Loucy (cell line): ENCODE measurements at regions not wholly inside any gene's neighbourhood (a gene's known extent, or its start where the extent isn't known, plus 50 kb on each side); places are given as distances from the start of the nearest gene placed in this dataset.

Experiments used
- H2AFZ ChIP-seq: fragments of 200-600 bp; sonication (generic); 2 replicates; pipeline ENCODE4 v1.6.0; 2016; ENCODE audit warnings: antibody characterized with exemption, mild to moderate bottlenecking, low read length, moderate library complexity
- H3F3A ChIP-seq: fragments of 200-600 bp; 2 replicates; pipeline ENCODE4 v1.6.0; 2016; ENCODE audit warnings: antibody characterized with exemption, low read depth, mild to moderate bottlenecking
- H3K27me3 ChIP-seq: fragments of 200-600 bp; sonication (generic); 2 replicates; pipeline ENCODE4 v1.6.1; 2014; ENCODE audit warnings: low read length, mild to moderate bottlenecking; ENCODE audit not compliant: insufficient read depth, poor library complexity, severe bottlenecking
- H3K36me3 ChIP-seq: fragments of 200-600 bp; sonication (generic); 2 replicates; pipeline ENCODE4 v1.6.1; 2016; ENCODE audit warnings: low read length; ENCODE audit not compliant: insufficient read depth
- H3K4me1 ChIP-seq: fragments of 200-600 bp; sonication (generic); 2 replicates; pipeline ENCODE4 v1.5.1; 2014; ENCODE audit warnings: low read length, mild to moderate bottlenecking; ENCODE audit not compliant: insufficient read depth, poor library complexity, severe bottlenecking
- H3K4me2 ChIP-seq: fragments of 200-600 bp; sonication (generic); 2 replicates; pipeline ENCODE4 v1.6.0; 2014; ENCODE audit warnings: antibody characterized with exemption, low read length, low read depth, mild to moderate bottlenecking; ENCODE audit not compliant: poor library complexity, severe bottlenecking
- H3K4me3 ChIP-seq: fragments of 200-600 bp; sonication (generic); 2 replicates; pipeline ENCODE4 v1.5.1; 2014; ENCODE audit warnings: low read length, mild to moderate bottlenecking, mixed read lengths; ENCODE audit not compliant: poor library complexity, severe bottlenecking
- H3K79me2 ChIP-seq: fragments of 200-600 bp; sonication (generic); 2 replicates; pipeline ENCODE4 v1.6.1; 2014; ENCODE audit warnings: low read length; ENCODE audit not compliant: insufficient read depth
- H3K9ac ChIP-seq: fragments of 200-600 bp; sonication (generic); 2 replicates; pipeline ENCODE4 v1.6.0; 2014; ENCODE audit warnings: mild to moderate bottlenecking, low read depth, low read length, moderate library complexity; ENCODE audit not compliant: poor library complexity, severe bottlenecking
- H3K9me2 ChIP-seq: fragments of 200-600 bp; sonication (generic); replicated peaks from 2 replicates; pipeline ENCODE4 v1.6.1; 2016; ENCODE audit warnings: low read depth, low read length, mixed read lengths
- H3K9me3 ChIP-seq: fragments of 200-600 bp; sonication (generic); 2 replicates; pipeline ENCODE4 v1.6.1; 2014; ENCODE audit warnings: mild to moderate bottlenecking, antibody characterized with exemption, low read length, low read depth; ENCODE audit not compliant: insufficient read depth
- H4K20me1 ChIP-seq: fragments of 200-600 bp; sonication (generic); 2 replicates; pipeline ENCODE4 v1.6.0; 2014; ENCODE audit warnings: antibody characterized with exemption, low read length, mild to moderate bottlenecking; ENCODE audit not compliant: insufficient read depth, poor library complexity, severe bottlenecking
- CTCF ChIP-seq: fragments of 200-600 bp; sonication (generic); conservative IDR thresholded peaks from 2 replicates; pipeline ENCODE4 v1.5.1; 2014; ENCODE audit warnings: mild to moderate bottlenecking, antibody characterized with exemption, low read length
- EZH2phosphoT487 ChIP-seq: fragments of 200-600 bp; IDR thresholded peaks from 2 replicates; pipeline ENCODE4 v1.6.1; 2018; ENCODE audit warnings: antibody characterized with exemption, mild to moderate bottlenecking, moderate library complexity, borderline replicate concordance

GRCh38 chr5:121292664-121293063 lies 559.0 kb upstream of the FTMT start:
- no peaks in the 10 kb centered on the region for H3K27me3 ChIP-seq
- H2AFZ ChIP-seq: peak overlapping the region; percentile 60; the same call in 1 of the 2 replicates
- H3K4me3 ChIP-seq: no peak overlapping the region
- H3F3A ChIP-seq: no peaks in the 10 kb centered on the region
- no peaks in the 10 kb centered on the region for H3K79me2 ChIP-seq
- no peaks in the 10 kb centered on the region for H3K9me3 ChIP-seq
- H4K20me1 ChIP-seq: no peaks in the 10 kb centered on the region
- no peak for TF ChIP-seq CTCF
- TF ChIP-seq EZH2phosphoT487: no peak
- no peaks in the 10 kb centered on the region for H3K36me3 ChIP-seq
- no peak overlapping the region for H3K4me2 ChIP-seq
- H3K9me2 ChIP-seq: no peaks in the 10 kb centered on the region
- no peak overlapping the region for H3K9ac ChIP-seq
- peaks cover 3% of the 10 kb centered on the region for H3K4me1 ChIP-seq

GRCh38 chr5:121296356-121296755 lies 555.3 kb upstream of the FTMT start:
- no peak overlapping the region for H3K9ac ChIP-seq
- H3K36me3 ChIP-seq: no peaks in the 10 kb centered on the region
- H3K79me2 ChIP-seq: no peaks in the 10 kb centered on the region
- H3K4me2 ChIP-seq: no peak overlapping the region
- peaks cover 3% of the 10 kb centered on the region for H3K4me1 ChIP-seq
- no peak overlapping the region for H2AFZ ChIP-seq
- TF ChIP-seq EZH2phosphoT487 (no peak), CTCF (no peak)
- no peaks in the 10 kb centered on the region for H4K20me1 ChIP-seq
- H3K9me3 ChIP-seq: no peaks in the 10 kb centered on the region
- no peak overlapping the region for H3K4me3 ChIP-seq
- H3K9me2 ChIP-seq: no peaks in the 10 kb centered on the region
- H3F3A ChIP-seq: no peaks in the 10 kb centered on the region
- no peaks in the 10 kb centered on the region for H3K27me3 ChIP-seq

GRCh38 chr5:121299153-121299552 lies 552.5 kb upstream of the FTMT start:
- TF ChIP-seq CTCF (no peak), EZH2phosphoT487 (no peak)
- Histone ChIP-seq H3K79me2 (no peaks in the 10 kb centered on the region), H3K27me3 (no peaks in the 10 kb centered on the region), H3K36me3 (no peaks in the 10 kb centered on the region), H4K20me1 (no peaks in the 10 kb centered on the region), H3K9me2 (no peaks in the 10 kb centered on the region), H3K9ac (no peak overlapping the region), H3K9me3 (no peaks in the 10 kb centered on the region), H3K4me2 (no peak overlapping the region), H3K4me1 (no peaks in the 10 kb centered on the region), H3F3A (no peaks in the 10 kb centered on the region), H3K4me3 (no peak overlapping the region), H2AFZ (no peak overlapping the region)
